CD8-positive, alpha-beta memory T cell (primary cell): ENCODE measurements at regions not wholly inside any gene's neighbourhood (a gene's known extent, or its start where the extent isn't known, plus 50 kb on each side); places are given as distances from the start of the nearest gene placed in this dataset.

Experiments
- CTCF ChIA-PET: fragments of 350-600 bp; sonication (Branson Sonifier 250); formaldehyde crosslinking; loops from one replicate; lab custom pipeline; 2021; ENCODE audit warnings: antibody characterized with exemption; lab: Charles Lee
- POLR2A ChIA-PET: fragments of 350-600 bp; sonication (Branson Sonifier 250); formaldehyde crosslinking; loops from one replicate; lab custom pipeline; 2021; ENCODE audit warnings: antibody characterized with exemption; lab: Charles Lee
- DNase-seq, 5 donors: peaks; one replicate each; pipeline versions ENCODE4 v3.0.0 to v3.0.0-alpha.2; 2020 to 2022; ENCODE audit warnings: mixed read lengths in 1 of 5
- H3K27ac ChIP-seq: one replicate; pipeline ENCODE4 v1.7.0; 2013; ENCODE audit warnings: low read depth, mild to moderate bottlenecking, low read length, moderate library complexity
- H3K27me3 ChIP-seq: 2 replicates; pipeline ENCODE4 v1.7.0; 2013; ENCODE audit warnings: low read length, mild to moderate bottlenecking; ENCODE audit not compliant: insufficient read depth, poor library complexity, severe bottlenecking
- H3K36me3 ChIP-seq: 2 replicates; pipeline ENCODE4 v1.7.0; 2013; ENCODE audit warnings: mild to moderate bottlenecking, low read length, moderate library complexity; ENCODE audit not compliant: insufficient read depth
- H3K4me1 ChIP-seq: 2 replicates; pipeline ENCODE4 v1.7.0; 2013; ENCODE audit warnings: mild to moderate bottlenecking, low read length, moderate library complexity; ENCODE audit not compliant: insufficient read depth
- H3K4me3 ChIP-seq: 2 replicates; pipeline ENCODE4 v1.7.0; 2013; ENCODE audit warnings: mild to moderate bottlenecking, low read length
- H3K9me3 ChIP-seq: 2 replicates; pipeline ENCODE4 v1.7.0; 2013; ENCODE audit warnings: mild to moderate bottlenecking, low read length
- H3K27ac Mint-ChIP-seq, 8 donors: one replicate each; pipeline ENCODE4 v1.8.0; 2020 to 2021; ENCODE audit warnings: mixed read lengths in 8 of 8, mild to moderate bottlenecking in 6 of 8, inconsistent platforms in 3 of 8, moderate library complexity in 3 of 8
- H3K27me3 Mint-ChIP-seq, 2 donors: one replicate each; pipeline ENCODE4 v1.8.0; 2020 to 2021; ENCODE audit warnings: mixed read lengths in 2 of 2, mild to moderate bottlenecking in 1 of 2, moderate library complexity in 1 of 2
- H3K36me3 Mint-ChIP-seq, 3 donors: one replicate each; pipeline ENCODE4 v1.8.0; 2020 to 2021; ENCODE audit warnings: mixed read lengths in 3 of 3, inconsistent platforms in 1 of 3, mild to moderate bottlenecking in 1 of 3
- H3K4me1 Mint-ChIP-seq, 3 donors: one replicate each; pipeline ENCODE4 v1.8.0; 2020 to 2021; ENCODE audit warnings: mixed read lengths in 3 of 3, inconsistent platforms in 1 of 3, mild to moderate bottlenecking in 1 of 3
- H3K4me3 Mint-ChIP-seq, 7 donors: one replicate each; pipeline ENCODE4 v1.8.0; 2020 to 2021; ENCODE audit warnings: mixed read lengths in 7 of 7, mild to moderate bottlenecking in 6 of 7, moderate library complexity in 4 of 7, inconsistent platforms in 2 of 7
- H3K9me3 Mint-ChIP-seq, 5 donors: one replicate each; pipeline ENCODE4 v1.8.0; 2020 to 2022; ENCODE audit warnings: mixed read lengths in 5 of 5, mild to moderate bottlenecking in 3 of 5, moderate library complexity in 2 of 5, inconsistent platforms in 1 of 5

DNA sequence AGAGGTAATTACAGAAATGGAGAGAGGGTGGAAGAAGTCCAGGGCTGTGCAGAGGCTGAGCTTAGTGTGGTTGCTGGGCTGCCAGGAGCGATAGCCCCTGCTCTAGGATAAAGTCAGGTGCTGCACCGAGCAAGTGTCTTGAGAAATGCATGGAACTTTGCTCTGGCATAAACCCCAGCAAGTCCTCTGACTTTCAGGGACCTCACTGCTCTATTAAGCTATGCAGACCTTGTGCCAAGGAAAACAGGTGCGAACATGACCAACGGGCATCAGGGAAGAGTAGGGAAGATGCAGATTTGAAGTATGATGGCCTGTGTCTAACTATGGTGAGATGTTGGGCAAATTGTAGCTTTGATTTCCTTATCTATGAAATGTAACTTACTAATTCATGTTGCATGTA lies 416.8 kb downstream of the NR2F2 start:
- H3K36me3 ChIP-seq = no peaks in the 10 kb centered on the region
- no peak overlapping the region for H3K27ac ChIP-seq
- no peak for DNase-seq
- Mint-ChIP-seq H3K36me3 (no peaks in the 10 kb centered on the region), H3K27ac (no peak overlapping the region), H3K4me1 (no peaks in the 10 kb centered on the region), H3K27me3 (peaks cover 0 to 1% of the 10 kb centered on the region in 2 donors), H3K4me3 (no peak overlapping the region), H3K9me3 (peaks cover 0 to 7% (median 5%) of the 10 kb centered on the region in 5 donors)
- POLR2A ChIA-PET = no interaction called here
- no peaks in the 10 kb centered on the region for H3K4me1 ChIP-seq
- H3K27me3 ChIP-seq = no peaks in the 10 kb centered on the region
- CTCF ChIA-PET = no interaction called here
- H3K9me3 ChIP-seq = no peaks in the 10 kb centered on the region
- no peak overlapping the region for H3K4me3 ChIP-seq

DNA sequence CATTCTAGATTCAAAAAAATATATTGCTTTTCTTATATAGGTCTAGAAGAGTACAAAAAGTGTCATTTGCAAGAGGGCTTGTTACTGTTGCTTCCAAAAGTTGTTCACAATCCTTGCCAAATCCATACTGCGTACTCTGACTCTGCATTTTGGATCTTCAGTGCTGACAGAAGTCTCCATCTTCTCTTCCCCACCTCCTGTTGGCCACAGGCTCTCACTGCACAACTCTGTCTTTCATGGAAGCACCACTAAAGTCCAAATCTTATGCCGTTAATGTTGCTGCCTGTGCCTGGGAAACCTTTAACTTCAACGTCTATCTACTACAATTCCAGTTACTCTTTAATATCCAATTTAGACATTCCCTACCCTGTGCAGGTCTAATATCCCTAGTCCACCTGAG lies 419.9 kb downstream of the NR2F2 start:
- no peaks in the 10 kb centered on the region for H3K4me1 ChIP-seq
- POLR2A ChIA-PET = no interaction called here
- H3K27me3 ChIP-seq = no peaks in the 10 kb centered on the region
- no peak overlapping the region for H3K4me3 ChIP-seq
- no peak overlapping the region for H3K27ac ChIP-seq
- CTCF ChIA-PET = no interaction called here
- Mint-ChIP-seq H3K4me1 (no peaks in the 10 kb centered on the region), H3K27ac (no peak overlapping the region), H3K9me3 (peaks cover 2 to 13% (median 5%) of the 10 kb centered on the region in 5 donors), H3K27me3 (no peaks in the 10 kb centered on the region), H3K36me3 (no peaks in the 10 kb centered on the region), H3K4me3 (no peak overlapping the region)
- DNase-seq = no peak
- no peaks in the 10 kb centered on the region for H3K9me3 ChIP-seq
- no peaks in the 10 kb centered on the region for H3K36me3 ChIP-seq

DNA sequence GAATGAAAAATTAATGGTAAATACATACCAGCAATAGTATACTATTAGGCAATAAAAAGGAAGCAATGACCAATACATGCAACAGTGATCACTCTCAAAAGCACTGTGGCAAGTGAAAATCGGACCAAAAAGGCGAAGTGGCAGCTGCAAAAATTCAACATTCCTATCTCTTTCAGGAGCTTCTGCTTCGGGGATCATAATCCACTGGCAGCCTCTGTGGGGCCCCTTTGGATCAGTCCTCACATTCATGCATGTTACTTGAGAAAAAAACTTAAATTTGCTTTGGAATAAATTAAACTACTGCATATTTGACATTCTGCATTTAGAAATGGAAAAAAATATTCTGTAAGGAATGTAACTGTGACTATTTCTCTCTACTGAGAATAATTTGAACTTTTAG lies 425.6 kb downstream of the NR2F2 start:
- Mint-ChIP-seq H3K4me3 (no peak overlapping the region), H3K9me3 (peaks cover 0 to 13% (median 8%) of the 10 kb centered on the region in 5 donors), H3K27ac (no peak overlapping the region), H3K27me3 (no peaks in the 10 kb centered on the region), H3K36me3 (no peaks in the 10 kb centered on the region), H3K4me1 (no peaks in the 10 kb centered on the region)
- Histone ChIP-seq H3K27me3 (no peaks in the 10 kb centered on the region), H3K4me3 (no peak overlapping the region), H3K27ac (no peak overlapping the region), H3K4me1 (no peaks in the 10 kb centered on the region), H3K9me3 (no peaks in the 10 kb centered on the region), H3K36me3 (no peaks in the 10 kb centered on the region)
- no peak for DNase-seq
- ChIA-PET CTCF (no interaction called here), POLR2A (no interaction called here)

DNA sequence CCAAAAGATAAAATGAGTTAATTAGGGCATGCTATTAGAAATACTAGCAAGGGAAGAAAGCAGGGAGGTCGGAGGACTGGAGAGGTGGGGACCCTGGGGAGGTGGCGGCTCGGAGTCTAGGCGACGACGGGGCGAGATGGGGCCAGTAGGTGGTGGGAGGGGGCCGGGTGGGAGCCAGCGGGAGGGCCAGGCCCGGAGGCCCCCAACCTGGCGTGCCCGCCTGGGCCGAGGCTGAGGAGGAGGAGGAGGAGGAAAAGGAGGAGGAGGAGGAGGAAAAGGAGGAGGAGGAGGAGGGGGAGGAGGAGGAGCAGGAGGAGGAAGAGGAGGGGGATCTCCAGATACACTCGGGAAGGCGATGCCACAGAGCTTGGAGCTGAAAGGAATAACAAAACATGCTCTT lies 426.2 kb downstream of the NR2F2 start:
- no peak overlapping the region for H3K4me3 ChIP-seq
- H3K4me1 Mint-ChIP-seq = no peaks in the 10 kb centered on the region
- no peaks in the 10 kb centered on the region for H3K36me3 Mint-ChIP-seq
- H3K9me3 ChIP-seq = no peaks in the 10 kb centered on the region
- H3K9me3 Mint-ChIP-seq = peaks cover 0 to 13% (median 8%) of the 10 kb centered on the region in 5 donors
- ChIA-PET POLR2A (no interaction called here), CTCF (no interaction called here)
- no peaks in the 10 kb centered on the region for H3K4me1 ChIP-seq
- H3K27me3 ChIP-seq = no peaks in the 10 kb centered on the region
- H3K36me3 ChIP-seq = no peaks in the 10 kb centered on the region
- H3K4me3 Mint-ChIP-seq = no peak overlapping the region
- H3K27ac ChIP-seq = no peak overlapping the region
- DNase-seq = no peak
- no peak overlapping the region for H3K27ac Mint-ChIP-seq
- H3K27me3 Mint-ChIP-seq = no peaks in the 10 kb centered on the region

DNA sequence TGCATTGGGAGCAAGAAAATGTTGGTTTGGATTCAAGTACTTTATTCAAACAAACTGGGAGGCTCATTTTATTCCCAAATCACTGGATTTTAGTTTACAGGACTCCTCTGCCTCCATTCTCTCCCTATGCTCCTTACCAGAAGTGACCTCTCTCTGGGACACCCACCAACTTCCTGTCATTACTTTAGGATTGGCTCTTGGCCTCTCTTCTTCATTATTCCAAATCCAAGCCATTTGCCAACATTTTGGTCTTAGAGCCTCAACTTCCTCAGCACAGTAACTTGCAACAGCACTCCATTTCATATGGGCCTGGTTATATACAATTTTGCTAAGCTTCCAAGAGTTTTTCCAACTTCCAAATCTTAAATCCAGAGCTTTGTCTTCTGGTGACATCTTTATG lies 432.1 kb downstream of the NR2F2 start:
- H3K4me3 Mint-ChIP-seq = no peak overlapping the region
- no peak overlapping the region for H3K27ac Mint-ChIP-seq
- H3K9me3 Mint-ChIP-seq = peaks cover 0 to 8% (median 2%) of the 10 kb centered on the region in 5 donors
- no peak for DNase-seq
- H3K9me3 ChIP-seq = no peaks in the 10 kb centered on the region
- no peaks in the 10 kb centered on the region for H3K36me3 ChIP-seq
- ChIA-PET POLR2A (no interaction called here), CTCF (no interaction called here)
- H3K4me3 ChIP-seq = no peak overlapping the region
- H3K4me1 Mint-ChIP-seq = no peaks in the 10 kb centered on the region
- no peak overlapping the region for H3K27ac ChIP-seq
- no peaks in the 10 kb centered on the region for H3K27me3 ChIP-seq
- H3K4me1 ChIP-seq = no peaks in the 10 kb centered on the region
- no peaks in the 10 kb centered on the region for H3K27me3 Mint-ChIP-seq
- peaks cover 0 to 1% (median 0%) of the 10 kb centered on the region in 3 donors for H3K36me3 Mint-ChIP-seq

DNA sequence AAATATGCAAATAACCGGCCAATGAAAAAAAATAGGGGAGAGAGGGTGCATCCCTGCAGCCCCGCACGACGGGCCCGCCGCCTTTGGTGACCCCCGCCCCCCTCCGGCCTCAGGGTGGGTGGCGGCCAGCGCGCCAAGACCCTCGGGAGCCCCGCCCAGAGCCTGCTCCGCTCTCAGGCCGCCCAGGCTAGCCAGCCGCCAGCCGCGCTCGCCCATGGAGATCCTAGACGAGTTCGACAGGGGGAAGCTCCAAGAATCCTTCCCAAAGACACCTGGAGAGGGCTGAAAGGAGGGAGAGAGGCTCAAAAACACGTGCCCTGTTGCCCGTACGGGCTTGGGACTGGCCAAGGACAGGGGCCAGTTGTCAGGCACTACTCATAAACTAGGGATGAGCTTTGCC lies 434.0 kb downstream of the NR2F2 start:
- Mint-ChIP-seq H3K27me3 (no peaks in the 10 kb centered on the region), H3K4me3 (no peak overlapping the region), H3K4me1 (no peaks in the 10 kb centered on the region), H3K9me3 (peaks cover 0 to 5% (median 2%) of the 10 kb centered on the region in 5 donors), H3K27ac (no peak overlapping the region), H3K36me3 (peaks cover 0 to 1% (median 0%) of the 10 kb centered on the region in 3 donors)
- CTCF ChIA-PET = no interaction called here
- H3K4me3 ChIP-seq = no peak overlapping the region
- H3K27me3 ChIP-seq = no peaks in the 10 kb centered on the region
- no peaks in the 10 kb centered on the region for H3K9me3 ChIP-seq
- no peaks in the 10 kb centered on the region for H3K36me3 ChIP-seq
- H3K27ac ChIP-seq = no peak overlapping the region
- POLR2A ChIA-PET = no interaction called here
- DNase-seq = no peak
- H3K4me1 ChIP-seq = no peaks in the 10 kb centered on the region

DNA sequence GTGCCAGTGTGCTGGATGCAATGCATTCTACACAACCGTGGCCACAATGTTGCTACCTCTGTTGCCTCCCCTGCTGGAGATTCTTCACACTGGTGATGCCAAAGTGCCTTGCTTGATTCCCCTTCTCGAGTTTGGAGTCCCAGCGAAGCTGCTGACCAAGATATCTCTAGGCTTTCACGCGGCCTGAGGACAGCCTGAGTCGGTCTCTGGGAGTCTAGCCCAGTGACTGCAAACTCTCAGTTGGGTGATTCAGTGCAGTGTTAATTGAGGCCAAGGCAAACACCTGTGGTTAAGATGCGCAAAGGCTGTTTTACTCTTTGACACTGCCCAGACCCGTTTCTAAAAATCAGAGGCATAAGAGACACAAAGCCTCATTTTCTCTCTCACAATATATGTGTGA lies 434.4 kb downstream of the NR2F2 start:
- no peaks in the 10 kb centered on the region for H3K27me3 ChIP-seq
- no peaks in the 10 kb centered on the region for H3K9me3 ChIP-seq
- Mint-ChIP-seq H3K9me3 (peaks cover 0 to 5% (median 2%) of the 10 kb centered on the region in 5 donors), H3K27ac (no peak overlapping the region), H3K36me3 (peaks cover 0 to 1% (median 0%) of the 10 kb centered on the region in 3 donors), H3K4me3 (no peak overlapping the region), H3K27me3 (no peaks in the 10 kb centered on the region), H3K4me1 (no peaks in the 10 kb centered on the region)
- no peaks in the 10 kb centered on the region for H3K36me3 ChIP-seq
- no peak overlapping the region for H3K4me3 ChIP-seq
- no peaks in the 10 kb centered on the region for H3K4me1 ChIP-seq
- H3K27ac ChIP-seq = no peak overlapping the region
- CTCF ChIA-PET = no interaction called here
- DNase-seq = no peak
- POLR2A ChIA-PET = no interaction called here

DNA sequence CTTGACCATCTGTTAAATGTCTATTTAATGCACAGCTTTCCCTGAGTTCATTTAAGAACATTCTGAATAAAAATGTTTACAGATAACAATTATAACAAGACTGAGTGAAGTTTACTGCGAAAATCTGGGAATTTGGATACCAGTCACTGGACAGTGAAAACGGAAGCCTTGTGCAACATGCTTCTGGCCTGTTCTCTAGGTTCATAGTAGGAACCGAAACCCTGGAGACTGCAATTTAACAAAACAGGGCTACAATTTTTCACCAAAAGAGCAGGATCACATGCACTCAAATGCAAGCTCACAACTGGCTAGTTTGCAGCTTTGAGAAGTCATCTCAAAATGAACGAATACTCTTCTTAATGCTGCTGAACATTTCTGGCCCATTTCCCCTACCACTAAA lies 435.9 kb downstream of the NR2F2 start:
- DNase-seq = no peak
- Histone ChIP-seq H3K4me3 (no peak overlapping the region), H3K27ac (no peak overlapping the region), H3K36me3 (no peaks in the 10 kb centered on the region), H3K4me1 (no peaks in the 10 kb centered on the region), H3K9me3 (no peaks in the 10 kb centered on the region), H3K27me3 (no peaks in the 10 kb centered on the region)
- Mint-ChIP-seq H3K9me3 (peaks cover 0 to 12% (median 2%) of the 10 kb centered on the region in 5 donors), H3K27me3 (no peaks in the 10 kb centered on the region), H3K4me1 (no peaks in the 10 kb centered on the region), H3K4me3 (no peak overlapping the region), H3K36me3 (peaks cover 0 to 1% (median 0%) of the 10 kb centered on the region in 3 donors), H3K27ac (no peak overlapping the region)
- POLR2A ChIA-PET = no interaction called here
- CTCF ChIA-PET = no interaction called here
